ENCODE measurements at regions not wholly inside any gene's neighbourhood (a gene's known extent, or its start where the extent isn't known, plus 50 kb on each side); places are given as distances from the start of the nearest gene placed in this dataset.
A peak's percentile ranks its signal among the peaks of the same experiment; 100 is the strongest.

DNA sequence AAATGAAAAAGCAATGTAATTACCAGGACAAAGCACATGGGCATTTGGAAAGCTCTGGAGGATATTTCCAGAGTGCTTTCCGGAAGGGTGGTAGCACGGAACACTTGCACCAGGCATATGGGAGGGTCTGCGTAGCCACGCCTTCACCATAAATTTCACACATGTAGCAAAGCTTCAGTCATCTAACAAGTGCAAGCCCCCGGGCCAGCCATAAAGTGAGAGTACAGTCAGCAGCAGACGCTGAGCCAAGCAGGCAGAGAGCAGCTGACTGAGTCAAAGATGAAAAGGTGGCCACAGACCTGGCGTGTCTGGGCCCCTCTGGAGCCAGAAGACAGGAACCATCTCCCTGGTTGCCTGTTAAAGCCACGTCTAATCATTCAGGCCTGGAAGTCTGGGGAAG is 130.6 kb downstream of the SEC14L1 start (continued):
- TF ChIP-seq, protein P1, sequence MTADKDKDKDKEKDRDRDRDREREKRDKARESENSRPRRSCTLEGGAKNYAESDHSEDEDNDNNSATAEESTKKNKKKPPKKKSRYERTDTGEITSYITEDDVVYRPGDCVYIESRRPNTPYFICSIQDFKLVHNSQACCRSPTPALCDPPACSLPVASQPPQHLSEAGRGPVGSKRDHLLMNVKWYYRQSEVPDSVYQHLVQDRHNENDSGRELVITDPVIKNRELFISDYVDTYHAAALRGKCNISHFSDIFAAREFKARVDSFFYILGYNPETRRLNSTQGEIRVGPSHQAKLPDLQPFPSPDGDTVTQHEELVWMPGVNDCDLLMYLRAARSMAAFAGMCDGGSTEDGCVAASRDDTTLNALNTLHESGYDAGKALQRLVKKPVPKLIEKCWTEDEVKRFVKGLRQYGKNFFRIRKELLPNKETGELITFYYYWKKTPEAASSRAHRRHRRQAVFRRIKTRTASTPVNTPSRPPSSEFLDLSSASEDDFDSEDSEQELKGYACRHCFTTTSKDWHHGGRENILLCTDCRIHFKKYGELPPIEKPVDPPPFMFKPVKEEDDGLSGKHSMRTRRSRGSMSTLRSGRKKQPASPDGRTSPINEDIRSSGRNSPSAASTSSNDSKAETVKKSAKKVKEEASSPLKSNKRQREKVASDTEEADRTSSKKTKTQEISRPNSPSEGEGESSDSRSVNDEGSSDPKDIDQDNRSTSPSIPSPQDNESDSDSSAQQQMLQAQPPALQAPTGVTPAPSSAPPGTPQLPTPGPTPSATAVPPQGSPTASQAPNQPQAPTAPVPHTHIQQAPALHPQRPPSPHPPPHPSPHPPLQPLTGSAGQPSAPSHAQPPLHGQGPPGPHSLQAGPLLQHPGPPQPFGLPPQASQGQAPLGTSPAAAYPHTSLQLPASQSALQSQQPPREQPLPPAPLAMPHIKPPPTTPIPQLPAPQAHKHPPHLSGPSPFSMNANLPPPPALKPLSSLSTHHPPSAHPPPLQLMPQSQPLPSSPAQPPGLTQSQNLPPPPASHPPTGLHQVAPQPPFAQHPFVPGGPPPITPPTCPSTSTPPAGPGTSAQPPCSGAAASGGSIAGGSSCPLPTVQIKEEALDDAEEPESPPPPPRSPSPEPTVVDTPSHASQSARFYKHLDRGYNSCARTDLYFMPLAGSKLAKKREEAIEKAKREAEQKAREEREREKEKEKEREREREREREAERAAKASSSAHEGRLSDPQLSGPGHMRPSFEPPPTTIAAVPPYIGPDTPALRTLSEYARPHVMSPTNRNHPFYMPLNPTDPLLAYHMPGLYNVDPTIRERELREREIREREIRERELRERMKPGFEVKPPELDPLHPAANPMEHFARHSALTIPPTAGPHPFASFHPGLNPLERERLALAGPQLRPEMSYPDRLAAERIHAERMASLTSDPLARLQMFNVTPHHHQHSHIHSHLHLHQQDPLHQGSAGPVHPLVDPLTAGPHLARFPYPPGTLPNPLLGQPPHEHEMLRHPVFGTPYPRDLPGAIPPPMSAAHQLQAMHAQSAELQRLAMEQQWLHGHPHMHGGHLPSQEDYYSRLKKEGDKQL (CRISPR knock-in tag; IDR thresholded peaks at IDR 0.05; ENCODE audit: borderline replicate concordance): no peak
- TF ChIP-seq ZNF124 (CRISPR knock-in tag; IDR thresholded peaks at IDR 0.05): no peak
- no peak for TF ChIP-seq ZNF707 (CRISPR knock-in tag; conservative IDR thresholded peaks at IDR 0.05)

DNA sequence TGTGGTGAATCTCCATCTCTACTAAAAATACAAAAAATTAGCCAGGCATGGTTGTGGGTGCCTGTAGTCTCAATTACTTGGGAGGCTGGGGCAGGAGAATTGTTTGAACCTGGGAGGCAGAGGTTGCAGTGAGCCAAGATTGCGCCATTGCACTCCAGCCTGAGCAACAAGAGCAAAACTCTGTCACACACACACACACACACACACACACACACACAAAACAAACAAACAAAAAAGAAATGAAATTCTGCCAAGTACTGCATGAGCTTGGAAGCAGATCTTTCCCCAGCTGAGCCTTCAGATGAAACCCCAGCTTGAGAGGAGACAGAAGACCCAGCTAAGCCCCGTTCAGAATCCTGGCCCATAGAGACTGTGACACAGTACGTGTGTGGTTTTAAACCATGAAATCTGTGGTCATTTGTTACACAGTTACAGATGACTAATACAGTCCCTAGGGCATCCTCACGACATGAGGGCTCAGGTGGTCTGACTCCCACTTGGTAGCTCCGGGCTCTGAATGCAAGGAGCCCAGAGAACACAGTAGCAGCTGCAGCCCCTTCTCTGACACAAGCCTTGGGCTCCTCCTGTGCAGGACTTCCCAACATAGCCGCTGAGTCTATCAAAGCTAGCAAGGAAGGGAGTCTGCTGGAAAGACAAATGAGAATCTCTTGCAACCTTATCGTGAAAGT is 132.8 kb downstream of the SEC14L1 start:
- no peak; the same call in 2 of the 3 replicates for ATAC-seq
- no peak for FAIRE-seq

More for the DNA sequence above, 132.8 kb downstream of the SEC14L1 start:
- Histone ChIP-seq H3K36me3 (ENCODE audit: control insufficient read depth, insufficient read depth, low read length) (no peaks in the 10 kb centered on the region), H3K4me2 (ENCODE audit: insufficient read depth, low read length) (no peak overlapping the region), H3K27ac (ENCODE audit: extremely low read depth, low read depth, low read length) (no peak overlapping the region), H3K9me3 (replicated peaks; ENCODE audit: control insufficient read depth, insufficient read depth, low read depth, low read length) (0 out of 2 replicates have a peak, but pooled peaks cover 3% of the 10 kb centered on the region), H2AFZ (ENCODE audit: low read depth, low read length) (peak overlapping the region; percentile 66), H3K9ac (ENCODE audit: insufficient read depth in 1 of 2, low read depth in 2 of 2, low read length in 2 of 2) (no peak overlapping the region), H3K9me1 (ENCODE audit: control insufficient read depth, insufficient read depth, low read length) (no peaks in the 10 kb centered on the region), H3K4me1 (replicated peaks in 1 of 2; ENCODE audit: control insufficient read depth in 2 of 2, insufficient read depth in 2 of 2, low read length in 2 of 2) (peaks cover 0 to 3% of the 10 kb centered on the region in 2 experiments; a peak in 3 of 5 replicates), H3K27me3 (ENCODE audit: control insufficient read depth in 2 of 2, insufficient read depth in 2 of 2, low read length in 2 of 2) (no peaks in the 10 kb centered on the region), H3K79me2 (ENCODE audit: control insufficient read depth, insufficient read depth, low read length) (no peaks in the 10 kb centered on the region), H3K4me3 (no peak overlapping the region), H4K20me1 (replicated peaks; ENCODE audit: control insufficient read depth, insufficient read depth, low read length) (no peaks in the 10 kb centered on the region)
- intact Hi-C loops (cut with micrococcal nuclease) (no loop called here), in situ Hi-C loops (cut with MboI) (no loop called here)
- ChIA-PET POLR2A (interaction anchor here (0.6 to 1.0 kb wide), 2 partner anchors 18 to 185 kb away, joined by 3 to 5 read pairs; no protein-coding TSS in a partner anchor), CTCF (ENCODE audit: low intra/inter-chr PET ratio) (no interaction called here)
- BruUV-seq (replicated peaks): no TSS peak
- WGBS (ENCODE audit: insufficient coverage, low coverage, missing lambda C conversion rate): 12% methylated on average over 6 of the region's 7 CpGs
- TF ChIP-seq CEBPB (tag; IDR thresholded peaks at IDR 0.05) (peak; percentile 24; the same call in 1 of the 2 replicates), SP1 (CRISPR knock-in tag; IDR thresholded peaks at IDR 0.05) (no peak), KLF6 (CRISPR knock-in tag; IDR thresholded peaks at IDR 0.05; ENCODE audit: borderline replicate concordance) (no peak), TRIM24 (IDR thresholded peaks at IDR 0.05) (peak in 1 of 2 experiments; percentile 17; a peak in 1 of 4 replicates), TARDBP (IDR thresholded peaks at IDR 0.05) (no peak), FOXJ3 (CRISPR knock-in tag; IDR thresholded peaks at IDR 0.05) (no peak)
- no peak for DNase-seq (ENCODE audit: extremely low read depth in 1 of 4, low spot score in 3 of 4)
